ENCODE measurements at regions not wholly inside any gene's neighbourhood (a gene's known extent, or its start where the extent isn't known, plus 50 kb on each side); places are given as distances from the start of the nearest gene placed in this dataset.

DNA sequence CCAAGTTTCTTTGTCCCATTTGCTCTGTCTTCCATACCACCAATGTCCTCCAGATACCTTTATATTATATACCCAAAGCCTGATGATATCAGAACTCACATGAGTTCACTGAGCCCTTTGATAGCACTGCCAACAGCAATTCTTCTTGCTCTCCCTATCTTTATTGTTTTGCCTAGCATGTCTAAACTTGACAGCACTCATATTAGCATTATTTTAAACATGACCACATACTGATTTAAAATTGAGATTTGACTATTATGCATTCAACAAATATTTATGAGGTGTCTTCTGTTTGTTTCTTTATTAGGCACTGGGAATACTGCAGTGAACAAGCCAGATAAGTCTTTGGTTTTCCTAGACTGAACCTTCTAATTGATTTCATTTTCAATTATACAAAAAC is 587.3 kb upstream of the GCFC2 start:
- H3K9me3 ChIP-seq: no peaks in the 10 kb centered on the region
- no peak for DNase-seq (ENCODE audit: low spot score in 2 of 2)
- H3K27ac ChIP-seq: no peak overlapping the region
- no peaks in the 10 kb centered on the region for H3K4me1 ChIP-seq
- H3K36me3 ChIP-seq: no peaks in the 10 kb centered on the region
- no peak overlapping the region for H3K4me3 ChIP-seq
- no peak for TF ChIP-seq EP300 (IDR thresholded peaks at IDR 0.05)
- TF ChIP-seq, protein P1, sequence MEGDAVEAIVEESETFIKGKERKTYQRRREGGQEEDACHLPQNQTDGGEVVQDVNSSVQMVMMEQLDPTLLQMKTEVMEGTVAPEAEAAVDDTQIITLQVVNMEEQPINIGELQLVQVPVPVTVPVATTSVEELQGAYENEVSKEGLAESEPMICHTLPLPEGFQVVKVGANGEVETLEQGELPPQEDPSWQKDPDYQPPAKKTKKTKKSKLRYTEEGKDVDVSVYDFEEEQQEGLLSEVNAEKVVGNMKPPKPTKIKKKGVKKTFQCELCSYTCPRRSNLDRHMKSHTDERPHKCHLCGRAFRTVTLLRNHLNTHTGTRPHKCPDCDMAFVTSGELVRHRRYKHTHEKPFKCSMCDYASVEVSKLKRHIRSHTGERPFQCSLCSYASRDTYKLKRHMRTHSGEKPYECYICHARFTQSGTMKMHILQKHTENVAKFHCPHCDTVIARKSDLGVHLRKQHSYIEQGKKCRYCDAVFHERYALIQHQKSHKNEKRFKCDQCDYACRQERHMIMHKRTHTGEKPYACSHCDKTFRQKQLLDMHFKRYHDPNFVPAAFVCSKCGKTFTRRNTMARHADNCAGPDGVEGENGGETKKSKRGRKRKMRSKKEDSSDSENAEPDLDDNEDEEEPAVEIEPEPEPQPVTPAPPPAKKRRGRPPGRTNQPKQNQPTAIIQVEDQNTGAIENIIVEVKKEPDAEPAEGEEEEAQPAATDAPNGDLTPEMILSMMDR (IDR thresholded peaks at IDR 0.05): no peak
- no peak for TF ChIP-seq POLR2A (IDR thresholded peaks at IDR 0.05)
- no peaks in the 10 kb centered on the region for H3K27me3 ChIP-seq

DNA sequence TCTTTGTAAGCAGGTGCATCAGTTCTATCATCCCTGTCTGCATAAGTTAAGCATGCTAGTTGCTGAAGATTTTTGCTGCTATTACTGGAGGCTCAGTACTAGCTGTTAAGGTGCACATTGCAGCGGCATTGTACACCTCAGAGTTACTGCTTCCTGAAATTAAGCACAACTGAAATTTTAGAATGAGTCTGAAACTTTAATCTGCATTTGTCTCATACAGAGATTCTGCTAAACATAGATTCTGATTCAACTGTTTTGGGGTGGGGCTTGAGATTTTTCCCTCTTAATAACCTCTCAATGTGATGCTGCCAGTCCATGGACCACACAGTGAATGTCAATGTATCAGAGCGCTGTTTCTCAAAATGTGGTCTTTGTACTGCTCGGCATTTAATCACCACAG is 585.7 kb upstream of the GCFC2 start:
- no peak for TF ChIP-seq EP300 (IDR thresholded peaks at IDR 0.05)
- no peak for TF ChIP-seq POLR2A (IDR thresholded peaks at IDR 0.05)
- TF ChIP-seq, protein P1 (IDR thresholded peaks at IDR 0.05): no peak
- H3K27ac ChIP-seq: no peak overlapping the region
- no peaks in the 10 kb centered on the region for H3K27me3 ChIP-seq
- 72 to 85% methylated on average over 3 of the region's 3 CpGs for WGBS, 2 donors
- DNase-seq (ENCODE audit: low spot score in 2 of 2): no peak
- H3K4me1 ChIP-seq: no peaks in the 10 kb centered on the region
- H3K4me3 ChIP-seq: no peak overlapping the region
- no peaks in the 10 kb centered on the region for H3K36me3 ChIP-seq
- no peaks in the 10 kb centered on the region for H3K9me3 ChIP-seq

DNA sequence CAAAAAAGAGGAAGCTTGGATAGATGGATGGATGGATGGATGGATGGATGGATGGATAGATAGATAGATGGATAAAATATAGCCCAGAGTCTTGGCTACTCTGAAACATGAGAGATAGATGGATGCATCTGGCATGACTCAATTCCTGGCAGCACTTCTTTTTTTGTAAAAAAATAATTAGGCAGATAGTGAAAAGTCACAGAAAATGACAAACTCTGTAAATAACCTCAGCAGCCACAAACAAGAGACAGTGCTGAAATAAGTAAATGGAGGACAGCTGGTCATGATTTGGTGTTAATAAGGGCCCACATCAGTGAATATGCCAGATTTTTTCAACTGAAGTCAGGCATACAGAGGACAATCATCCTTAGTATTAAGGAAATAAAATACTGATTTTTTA is 585.0 kb upstream of the GCFC2 start:
- no peaks in the 10 kb centered on the region for H3K27me3 ChIP-seq
- H3K27ac ChIP-seq: no peak overlapping the region
- H3K4me1 ChIP-seq: no peaks in the 10 kb centered on the region
- DNase-seq (ENCODE audit: low spot score in 2 of 2): no peak
- H3K4me3 ChIP-seq: no peak overlapping the region
- H3K36me3 ChIP-seq: no peaks in the 10 kb centered on the region
- H3K9me3 ChIP-seq: no peaks in the 10 kb centered on the region
- TF ChIP-seq POLR2A (IDR thresholded peaks at IDR 0.05) (no peak), EP300 (IDR thresholded peaks at IDR 0.05) (no peak)
- TF ChIP-seq, protein P1 (IDR thresholded peaks at IDR 0.05): no peak

DNA sequence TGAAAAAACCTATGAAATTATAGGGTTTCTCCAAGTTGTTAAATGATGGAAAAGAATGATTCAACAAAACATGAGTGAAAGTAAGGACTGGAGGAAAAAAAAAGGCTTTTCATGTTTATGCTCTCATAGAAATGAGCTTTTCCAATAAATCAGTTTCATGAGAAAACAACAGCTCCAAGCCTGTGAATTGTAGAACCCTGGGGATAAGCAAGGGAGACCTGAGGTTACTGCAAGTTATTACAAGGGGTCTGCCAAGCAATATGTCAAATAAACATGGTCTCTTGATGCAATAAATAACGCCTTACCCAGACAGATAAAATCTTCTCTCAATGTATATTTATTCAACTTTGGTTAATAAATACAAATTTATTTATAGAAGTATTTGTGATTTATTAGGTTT is 577.9 kb upstream of the GCFC2 start:
- TF ChIP-seq POLR2A (IDR thresholded peaks at IDR 0.05) (no peak), EP300 (IDR thresholded peaks at IDR 0.05) (no peak)
- TF ChIP-seq, protein P1 (IDR thresholded peaks at IDR 0.05): no peak
- Histone ChIP-seq H3K27ac (no peak overlapping the region), H3K36me3 (no peaks in the 10 kb centered on the region), H3K4me1 (no peaks in the 10 kb centered on the region), H3K4me3 (no peak overlapping the region), H3K27me3 (no peaks in the 10 kb centered on the region), H3K9me3 (no peaks in the 10 kb centered on the region)
- DNase-seq (ENCODE audit: low spot score in 2 of 2): no peak
- WGBS, 2 donors: 35 to 38% methylated on average over 1 of the region's 1 CpG

DNA sequence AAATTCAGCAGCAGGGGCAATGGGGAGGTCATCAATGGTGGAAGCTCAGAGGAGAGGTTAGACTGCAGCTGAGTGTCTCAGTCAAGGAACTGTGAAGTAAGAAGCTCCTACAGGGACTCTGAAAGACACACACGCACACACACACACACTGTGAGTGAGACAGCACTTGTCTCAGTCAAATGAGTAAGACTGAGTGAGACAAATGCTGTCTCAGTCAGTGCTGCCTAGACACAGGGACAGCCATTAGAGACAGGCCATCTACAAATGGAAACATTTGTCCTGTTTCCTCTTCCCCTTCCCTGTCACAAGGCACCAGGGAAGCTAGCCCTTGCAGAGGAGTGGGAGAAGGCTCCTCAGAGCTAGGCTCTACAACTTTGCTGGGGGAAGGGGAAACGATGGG is 577.4 kb upstream of the GCFC2 start:
- Histone ChIP-seq H3K9me3 (no peaks in the 10 kb centered on the region), H3K27me3 (no peaks in the 10 kb centered on the region), H3K4me1 (no peaks in the 10 kb centered on the region), H3K4me3 (no peak overlapping the region), H3K27ac (no peak overlapping the region), H3K36me3 (no peaks in the 10 kb centered on the region)
- DNase-seq (ENCODE audit: low spot score in 2 of 2): no peak
- TF ChIP-seq, protein P1 (IDR thresholded peaks at IDR 0.05): no peak
- TF ChIP-seq EP300 (IDR thresholded peaks at IDR 0.05) (no peak), POLR2A (IDR thresholded peaks at IDR 0.05) (no peak)
- WGBS, 2 donors: 74 to 77% methylated on average over 2 of the region's 2 CpGs
